Glomerular visceral epithelial cell (primary cell): ENCODE measurements at regions not wholly inside any gene's neighbourhood (a gene's known extent, or its start where the extent isn't known, plus 50 kb on each side); places are given as distances from the start of the nearest gene placed in this dataset.
"Not testable (repeated sequence)": the region's sequence is repeated elsewhere in the genome, so short reads cannot be mapped to it uniquely, and the experiment has no call there.

ENCODE experiments used
- DNase-seq: peaks from one replicate; pipeline ENCODE4 v3.0.0-alpha.2; 2016; ENCODE audit errors: extremely low spot score

DNA sequence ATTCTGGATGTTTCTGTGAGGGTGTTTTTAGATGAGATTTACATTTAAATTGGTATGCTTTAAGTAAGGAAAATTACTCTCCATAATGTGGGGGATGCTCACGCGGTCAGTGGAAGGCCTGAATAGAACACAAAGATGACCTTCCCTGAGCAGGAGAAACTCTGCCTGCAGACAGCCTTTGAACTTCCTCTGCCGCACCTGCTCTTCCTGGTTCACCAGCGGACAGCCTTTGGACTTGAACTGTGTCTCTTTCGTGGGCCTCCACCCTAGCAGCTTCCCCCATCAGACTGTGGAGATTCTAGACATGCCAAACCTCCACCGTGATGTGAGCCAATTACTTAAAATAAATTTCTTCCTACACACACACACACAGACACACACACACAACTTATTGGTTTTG, 210.7 kb downstream of the EFCAB11 start:
- DNase-seq = no peak

GRCh38 chr14:89740241-89740640, 214.3 kb downstream of the EFCAB11 start:
- no peak for DNase-seq

- no peak for DNase-seq
Observed at GRCh38 chr14:89736881-89737280, 217.6 kb downstream of the EFCAB11 start.

DNA sequence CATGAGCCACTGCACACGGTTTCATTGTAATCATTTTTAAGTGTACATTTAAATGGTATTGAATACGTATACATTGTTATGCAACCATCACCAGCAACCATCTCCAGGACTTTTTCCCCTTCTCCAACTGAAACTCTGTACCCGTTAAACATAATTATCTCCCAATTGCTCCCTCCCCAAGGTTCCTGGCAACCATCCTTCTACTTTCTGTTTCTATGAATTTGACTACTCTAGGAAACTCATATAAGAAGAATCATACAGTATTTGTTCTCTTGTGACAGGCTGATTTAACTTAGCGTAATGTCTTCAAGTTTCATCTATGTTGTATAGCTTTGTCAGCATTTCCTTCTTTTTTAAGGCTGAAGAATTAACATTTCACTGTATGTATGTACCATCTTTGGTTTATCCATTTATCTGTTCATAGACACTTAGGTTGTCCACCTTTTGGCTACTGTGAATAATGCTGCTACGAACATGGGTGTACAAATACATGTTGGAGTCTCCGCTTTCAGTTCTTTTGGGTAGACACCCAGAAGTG, 223.1 kb downstream of the EFCAB11 start:
- DNase-seq = no peak

DNA sequence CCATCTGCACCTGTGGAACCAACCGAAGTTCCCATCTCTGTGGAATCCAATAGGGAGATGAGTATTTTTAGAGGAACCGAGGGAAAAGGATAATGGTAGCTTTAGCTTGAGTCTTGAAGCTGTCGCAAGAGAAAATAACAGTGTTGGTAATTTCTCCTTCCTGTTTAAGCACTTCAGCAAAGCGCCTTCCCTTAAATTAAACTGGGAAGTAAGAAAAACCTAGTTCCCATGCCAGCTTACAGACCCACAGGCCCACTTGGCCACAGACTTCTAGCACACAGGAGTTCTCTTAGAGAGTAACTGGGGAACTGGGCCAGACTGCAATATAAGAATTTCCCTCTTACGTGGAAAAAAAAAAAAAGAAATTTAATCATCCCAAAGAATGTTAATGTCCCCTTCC, 223.8 kb downstream of the EFCAB11 start:
- DNase-seq = no peak

GRCh38 chr14:89728964-89729363, 225.6 kb downstream of the EFCAB11 start:
- peak; percentile 5 for DNase-seq

DNA sequence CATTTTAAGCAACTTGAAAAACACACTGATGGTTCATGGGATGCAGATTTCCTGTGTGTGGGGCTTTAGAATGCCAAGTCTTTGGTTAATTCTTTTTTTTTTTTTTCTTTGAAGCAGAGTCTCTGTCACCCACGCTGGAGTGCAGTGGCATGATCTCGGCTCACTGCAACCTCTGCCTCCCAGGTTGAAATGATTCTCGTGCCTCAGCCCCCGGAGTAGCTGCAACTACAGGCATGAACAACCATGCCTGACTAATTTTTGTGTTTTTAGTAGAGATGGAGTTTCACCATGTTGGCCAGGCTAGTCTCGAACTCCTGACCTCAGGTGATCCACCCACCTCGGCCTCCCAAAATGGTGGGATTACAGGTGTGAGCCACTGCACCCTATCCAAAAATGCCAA, 228.3 kb downstream of the EFCAB11 start:
- DNase-seq = not testable (repeated sequence)

DNA sequence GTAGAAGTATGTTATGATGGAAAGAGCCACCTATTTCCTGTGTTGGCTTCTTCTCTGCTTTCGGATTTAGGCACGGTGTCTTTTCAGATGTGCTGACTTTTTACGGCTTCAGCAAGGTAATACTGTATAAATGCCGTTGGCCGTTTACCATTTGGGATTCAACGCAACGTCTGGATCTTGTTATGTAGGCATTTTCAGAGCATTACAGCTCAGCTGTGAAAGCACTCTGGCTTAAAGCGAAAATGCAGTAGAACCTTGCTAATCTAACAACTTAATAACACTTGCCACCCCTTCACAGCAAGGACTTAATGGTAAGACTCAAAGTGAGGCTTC, 229.9 kb downstream of the EFCAB11 start:
- DNase-seq = no peak

DNA sequence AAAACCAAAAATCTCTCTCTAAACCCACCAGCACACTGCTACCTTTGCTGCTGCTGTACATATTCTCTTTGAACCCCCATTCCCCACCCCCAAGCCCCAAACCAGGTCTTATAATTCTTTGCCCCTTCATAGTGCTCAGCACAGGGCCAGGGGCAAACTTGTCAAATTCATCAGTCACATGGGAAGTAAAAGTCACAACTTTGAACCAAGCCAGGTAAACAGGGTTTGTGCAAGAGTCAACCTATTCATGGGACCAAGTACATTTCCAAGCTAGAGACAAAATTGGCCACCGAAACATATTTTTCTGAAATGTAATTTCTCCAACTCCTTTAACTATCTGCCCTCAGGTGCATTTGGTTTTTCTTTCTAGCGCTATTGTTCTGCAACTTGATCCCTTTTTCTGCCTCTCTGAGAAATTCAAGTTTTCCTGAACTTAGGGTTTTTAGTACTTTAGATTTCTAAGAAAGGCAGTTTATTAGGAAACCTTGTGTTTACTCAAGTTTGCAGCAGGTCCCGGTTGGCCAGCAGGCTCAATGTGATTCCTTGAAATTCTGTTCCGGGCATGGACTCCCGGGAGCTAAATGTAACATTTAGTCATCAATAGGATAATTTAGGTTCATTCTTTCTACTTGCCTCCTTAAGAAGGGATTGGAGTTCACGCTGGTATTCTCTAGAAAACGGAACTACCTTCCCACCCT, 230.5 kb downstream of the EFCAB11 start:
- no peak for DNase-seq

- no peak for DNase-seq
Observed at GRCh38 chr14:89721956-89722355, 232.6 kb downstream of the EFCAB11 start.

DNA sequence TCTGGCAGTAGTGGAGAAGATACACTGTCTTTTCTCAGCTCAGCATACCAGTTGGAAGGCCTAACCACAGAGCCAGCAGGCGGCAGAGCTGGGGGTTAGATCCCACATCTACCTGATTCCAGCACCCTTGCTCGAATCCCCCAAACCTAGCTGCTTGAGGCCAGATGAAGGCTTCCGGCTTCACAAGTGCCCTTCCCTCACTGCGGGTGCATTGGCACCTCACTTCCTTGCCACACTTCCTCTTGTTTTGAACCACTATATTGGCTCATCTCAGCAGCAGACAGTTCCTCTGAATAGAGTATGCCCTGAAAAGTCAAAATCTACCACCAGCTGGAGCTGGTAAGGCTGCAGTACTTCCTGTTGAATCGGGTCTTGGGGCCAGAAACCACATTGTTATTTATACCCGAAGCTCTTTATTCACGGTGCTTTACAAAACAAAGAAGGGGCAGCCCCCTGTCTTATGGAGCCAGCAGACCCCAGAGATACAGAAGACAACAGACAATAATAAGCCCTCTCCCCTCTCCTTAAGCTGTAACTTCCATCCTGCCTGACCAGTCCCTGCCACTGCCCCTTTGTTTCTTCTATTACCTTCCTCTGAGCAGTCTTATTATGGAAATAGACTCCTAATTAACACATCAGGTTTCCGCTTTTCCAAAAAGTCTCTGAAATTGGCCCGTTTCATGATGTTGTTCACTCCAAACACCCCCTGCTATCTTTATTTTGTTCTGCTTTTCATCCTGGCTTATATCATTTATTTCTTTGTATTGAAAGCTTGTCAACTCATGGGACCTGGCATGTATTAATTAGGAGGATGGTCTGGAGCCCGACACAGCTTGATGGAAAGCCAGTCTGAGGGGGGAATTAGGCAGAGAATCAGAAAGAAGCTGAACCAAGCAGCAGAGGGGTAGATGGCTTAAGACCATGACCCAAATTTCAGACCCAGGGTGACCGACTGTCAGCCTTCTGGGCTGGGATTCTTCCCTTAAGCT, 233.5 kb downstream of the EFCAB11 start:
- DNase-seq = no peak

- no peak for DNase-seq
Observed at GRCh38 chr14:89720076-89720687, 234.3 kb downstream of the EFCAB11 start.

- no peak for DNase-seq
Observed at GRCh38 chr14:89719366-89720075, 235.0 kb downstream of the EFCAB11 start.

DNA sequence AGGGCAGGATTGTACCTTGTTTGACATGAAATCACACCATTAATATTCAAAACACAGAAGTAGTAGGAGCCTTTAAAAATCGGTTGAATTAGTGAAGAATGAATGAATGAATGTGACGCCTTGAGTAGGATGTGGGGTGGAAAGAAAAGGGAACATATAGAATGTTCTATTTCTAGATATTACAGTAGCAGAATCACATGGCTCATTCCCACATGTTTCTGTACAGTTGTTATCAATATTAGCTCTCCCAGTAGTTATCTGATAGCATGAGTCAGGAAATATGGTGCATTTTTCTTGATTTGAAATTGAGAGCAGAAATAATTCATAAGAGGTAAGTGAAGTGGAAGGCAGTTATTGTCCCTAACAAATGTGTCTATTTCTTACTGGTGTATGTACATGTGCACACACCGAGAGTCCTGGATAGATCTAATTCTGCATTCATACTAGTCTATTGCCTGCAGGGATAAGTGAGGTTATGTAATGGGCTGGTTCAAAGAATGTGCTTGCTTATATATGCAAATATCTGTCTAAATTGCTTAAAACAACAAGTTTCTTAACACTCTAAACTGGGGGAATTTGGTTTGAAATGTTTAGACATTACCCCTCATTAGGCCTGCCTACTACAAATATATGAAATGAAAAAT, 245.4 kb downstream of the EFCAB11 start:
- no peak for DNase-seq

- DNase-seq = no peak
Observed at GRCh38 chr14:89707086-89707485, 247.4 kb downstream of the EFCAB11 start.

DNA sequence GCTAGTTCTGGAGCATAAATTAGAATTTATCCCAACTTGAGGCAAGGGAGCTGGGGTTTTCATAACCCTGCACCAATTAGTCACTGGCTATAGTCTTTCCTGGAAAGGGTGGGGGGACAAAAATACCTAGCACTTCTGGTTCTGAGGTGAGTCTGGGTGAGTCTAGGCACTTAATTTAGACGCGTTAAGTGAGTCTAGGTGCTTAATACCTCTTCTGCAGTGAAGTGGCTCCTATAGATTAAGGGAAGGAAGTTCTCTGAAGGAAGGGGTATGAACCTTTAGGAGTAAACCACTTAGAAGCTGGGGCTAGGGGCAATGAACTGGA, 251.7 kb downstream of the EFCAB11 start:
- DNase-seq = no peak

DNA sequence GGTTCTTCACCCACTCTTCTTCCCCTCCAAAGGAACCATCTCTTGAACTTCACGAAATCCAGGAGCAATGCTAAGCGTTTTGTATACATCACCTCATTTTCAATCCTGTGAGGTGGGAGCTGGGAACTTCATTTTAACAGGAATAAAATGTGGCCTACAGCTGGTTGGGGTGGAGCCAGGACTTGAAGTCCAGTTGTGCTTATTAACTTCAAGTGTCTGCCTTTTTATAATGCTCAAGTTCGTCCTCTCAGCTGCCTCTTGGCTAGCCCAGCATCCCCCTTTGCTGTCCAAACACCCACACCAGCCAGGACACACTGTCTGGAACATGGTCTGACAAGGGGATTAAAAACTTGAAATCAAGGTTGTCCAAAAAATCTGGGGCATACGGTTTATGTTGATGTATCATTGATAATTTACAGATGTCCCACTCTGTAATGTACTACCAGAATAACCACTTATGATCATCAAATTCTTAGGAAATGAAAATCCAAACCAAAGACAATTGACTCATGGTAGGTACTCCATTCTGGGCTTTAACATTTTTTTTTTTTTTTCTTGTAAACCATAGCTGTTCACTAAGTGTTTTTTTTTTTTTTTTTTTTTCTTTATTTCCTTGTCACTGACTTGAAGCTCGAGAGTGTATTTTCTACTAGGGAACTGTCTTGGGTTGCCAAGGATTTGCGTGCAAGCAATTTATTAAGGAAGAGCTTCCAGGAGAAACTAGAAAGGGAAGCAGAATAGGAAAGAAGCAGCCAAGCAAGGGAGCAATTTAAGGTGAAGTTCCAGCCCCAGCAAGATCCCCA, 252.3 kb downstream of the EFCAB11 start:
- no peak for DNase-seq

DNA sequence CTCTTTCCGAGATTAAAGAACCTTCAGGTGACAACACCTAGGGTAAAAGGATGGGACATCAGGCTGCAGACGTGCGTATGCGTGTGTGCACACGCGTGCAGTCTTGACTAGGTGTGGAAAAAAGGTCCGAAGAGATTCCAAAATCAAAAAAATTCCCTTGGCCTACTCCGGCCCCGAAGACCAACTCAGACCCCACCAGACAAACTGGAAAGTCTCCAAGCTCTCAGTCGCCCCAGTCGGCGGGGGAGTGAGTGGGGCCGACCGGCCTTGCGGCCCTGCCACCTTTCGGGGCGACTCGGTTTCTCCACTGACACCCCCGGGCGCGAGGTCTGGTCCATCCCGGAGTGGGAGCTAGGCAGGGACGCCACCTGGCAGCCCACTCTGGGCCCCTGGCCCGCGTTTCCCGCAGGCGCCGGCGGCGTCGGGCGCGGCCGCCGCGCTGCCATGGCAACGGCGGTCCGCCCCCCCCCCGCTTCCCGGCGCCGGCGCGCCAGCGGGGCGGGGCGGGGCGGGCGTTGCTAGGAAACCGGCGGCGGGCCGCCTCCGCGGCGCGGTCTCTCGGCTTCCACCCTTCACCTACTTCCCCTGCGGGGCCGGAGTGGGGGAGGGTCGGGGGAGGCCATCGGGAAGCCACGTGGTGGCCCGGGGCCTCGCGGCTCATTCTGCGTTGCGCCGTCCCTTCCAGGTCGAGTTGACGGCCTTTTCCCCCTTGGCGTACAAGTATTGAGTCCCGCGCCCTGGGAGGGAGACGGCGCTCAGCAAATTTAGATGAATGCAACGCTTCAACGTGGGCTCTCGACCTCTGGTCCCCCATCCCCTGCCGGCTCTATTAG, 253.1 kb downstream of the EFCAB11 start:
- peak; percentile 71 for DNase-seq

- DNase-seq = no peak
Observed at GRCh38 chr14:89700801-89701200, 253.7 kb downstream of the EFCAB11 start.

- DNase-seq = no peak
Observed at GRCh38 chr14:89699071-89699470, 255.5 kb downstream of the EFCAB11 start.
